HG03025 (cell line): ENCODE measurements at regions not wholly inside any gene's neighbourhood (a gene's known extent, or its start where the extent isn't known, plus 50 kb on each side); places are given as distances from the start of the nearest gene placed in this dataset.
"Not testable (repeated sequence)": the region's sequence is repeated elsewhere in the genome, so short reads cannot be mapped to it uniquely, and the experiment has no call there.

Source experiments
- ATAC-seq: cut with Tn5 transposase; IDR thresholded peaks from one replicate; pipeline ENCODE4 v1.9.1; 2021; ENCODE audit warnings: mild to moderate bottlenecking, moderate library complexity; ENCODE audit not compliant: unreplicated experiment, low FRiP score

DNA sequence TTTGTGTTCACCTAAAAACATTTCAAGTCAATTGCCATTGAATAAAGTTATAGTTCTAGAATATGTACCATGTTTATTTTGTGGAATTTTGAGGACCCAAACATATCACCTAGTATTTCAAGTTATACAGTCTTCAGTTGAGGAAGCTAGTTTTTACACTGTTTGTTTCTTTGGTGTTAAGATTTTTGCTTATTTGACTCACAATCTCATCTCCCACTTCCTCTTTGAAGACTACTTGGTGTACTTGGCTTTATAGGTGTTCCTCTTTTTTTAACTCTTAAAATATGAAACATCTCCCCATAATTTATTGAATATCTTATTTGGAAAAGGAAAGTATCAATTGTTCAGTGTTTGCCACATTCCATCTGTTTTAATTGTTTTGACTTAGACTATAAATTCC, 675.4 kb downstream of the RAPGEF2 start:
- ATAC-seq: no peak

DNA sequence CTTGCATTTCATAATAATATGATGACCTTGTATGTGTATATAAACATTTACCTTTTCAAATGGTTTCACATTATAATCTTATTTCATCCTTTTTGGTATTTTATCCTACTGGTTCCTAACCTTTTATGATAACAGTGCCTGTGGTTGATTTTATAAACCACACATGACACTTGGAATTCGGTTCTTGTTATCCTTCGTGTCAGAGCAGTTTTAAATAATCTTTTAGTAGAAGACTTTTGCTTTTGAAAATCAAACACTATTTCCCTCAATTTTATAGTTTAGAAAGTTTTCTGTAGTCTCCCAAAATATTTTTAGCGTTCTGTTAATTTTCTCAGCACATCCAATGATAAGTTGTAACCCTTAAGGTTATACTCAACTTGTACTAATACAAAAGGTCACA, 676.8 kb downstream of the RAPGEF2 start:
- no peak for ATAC-seq

DNA sequence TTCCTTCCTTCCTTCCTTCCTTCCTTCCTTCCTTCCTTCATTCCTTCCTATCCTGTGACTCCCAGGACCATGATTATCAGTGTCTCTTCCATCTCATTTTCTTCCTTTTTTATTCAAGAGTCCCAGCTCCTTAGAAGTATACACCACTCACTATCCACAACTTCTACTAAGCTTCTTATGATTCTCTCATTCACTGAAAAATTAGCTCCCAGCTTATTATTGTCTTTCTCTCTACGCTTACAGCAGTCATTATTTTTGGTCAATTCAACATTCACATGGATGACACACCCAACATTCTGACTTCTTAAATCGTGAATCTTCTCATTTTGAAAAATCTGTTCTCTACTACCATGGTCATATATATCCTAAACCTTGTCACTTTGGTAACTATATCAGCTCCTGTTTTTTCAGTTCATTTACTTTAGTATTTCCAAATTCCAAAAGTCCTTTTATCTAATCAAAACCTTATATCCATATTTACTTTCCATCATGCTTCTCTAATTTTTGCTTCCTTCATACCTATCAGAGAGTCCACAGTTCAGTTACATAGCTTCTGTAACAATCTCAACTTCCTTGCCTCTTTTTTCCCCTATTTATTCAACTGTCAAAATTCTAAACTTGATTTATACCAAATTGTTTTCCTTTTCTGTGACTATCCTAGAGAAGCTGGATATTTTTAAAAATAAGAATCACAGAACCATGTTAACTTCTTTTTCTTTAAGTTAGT, 677.5 kb downstream of the RAPGEF2 start:
- ATAC-seq: no peak

DNA sequence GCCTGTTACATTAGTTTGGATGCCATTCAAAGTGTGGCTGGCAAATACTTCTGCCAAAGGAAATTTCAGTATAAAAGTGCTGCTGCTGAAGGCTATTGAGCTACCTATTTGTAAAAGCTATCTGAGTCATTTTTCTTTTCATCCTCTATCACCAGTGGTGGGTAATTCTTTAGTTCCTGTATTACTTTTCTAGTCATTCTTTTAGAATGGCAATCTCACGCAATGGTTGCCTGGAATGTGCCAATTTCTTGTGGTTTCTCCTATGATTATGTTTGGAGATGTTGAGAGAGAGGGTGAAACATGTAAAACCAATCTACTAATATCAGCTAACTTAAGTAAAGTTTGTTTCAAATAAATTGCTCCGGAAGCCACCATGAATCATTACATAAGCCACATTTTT, 685.0 kb downstream of the RAPGEF2 start:
- no peak for ATAC-seq

DNA sequence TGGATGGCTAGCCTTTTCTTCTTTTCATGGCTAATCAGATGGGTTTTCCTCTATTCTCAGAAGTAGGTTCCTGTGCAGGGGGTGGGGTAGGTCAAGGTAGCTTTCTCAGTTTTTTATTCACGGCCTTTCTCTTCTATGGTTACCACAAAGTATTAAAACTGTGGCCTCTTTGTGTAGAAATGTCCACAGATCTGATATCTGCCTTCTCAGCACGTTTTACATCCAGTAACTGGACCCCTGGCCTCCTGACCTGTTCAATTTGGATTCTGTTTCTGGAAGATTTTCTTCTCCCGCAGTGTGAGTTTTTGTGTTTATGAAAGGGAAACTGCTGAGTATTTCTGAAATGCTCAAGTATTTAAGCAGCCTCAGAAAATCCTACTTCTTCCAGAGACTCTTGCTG, 688.5 kb downstream of the RAPGEF2 start:
- ATAC-seq: no peak

DNA sequence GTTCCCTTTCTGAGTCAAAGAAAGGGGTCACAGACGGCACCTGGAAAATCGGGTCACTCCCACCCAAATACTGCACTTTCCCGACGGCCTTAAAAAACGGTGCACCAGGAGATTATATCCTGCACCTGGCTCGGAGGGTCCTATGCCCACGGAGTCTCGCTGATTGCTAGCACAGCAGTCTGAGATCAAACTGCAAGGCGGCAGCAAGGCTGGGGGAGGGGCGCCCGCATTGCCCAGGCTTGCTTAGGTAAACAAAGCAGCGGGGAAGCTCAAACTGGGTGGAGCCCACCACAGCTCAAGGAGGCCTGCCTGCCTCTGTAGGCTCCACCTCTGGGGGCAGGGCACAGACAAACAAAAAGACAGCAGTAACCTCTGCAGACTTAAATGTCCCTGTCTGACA, 701.7 kb downstream of the RAPGEF2 start:
- not testable (repeated sequence) for ATAC-seq

DNA sequence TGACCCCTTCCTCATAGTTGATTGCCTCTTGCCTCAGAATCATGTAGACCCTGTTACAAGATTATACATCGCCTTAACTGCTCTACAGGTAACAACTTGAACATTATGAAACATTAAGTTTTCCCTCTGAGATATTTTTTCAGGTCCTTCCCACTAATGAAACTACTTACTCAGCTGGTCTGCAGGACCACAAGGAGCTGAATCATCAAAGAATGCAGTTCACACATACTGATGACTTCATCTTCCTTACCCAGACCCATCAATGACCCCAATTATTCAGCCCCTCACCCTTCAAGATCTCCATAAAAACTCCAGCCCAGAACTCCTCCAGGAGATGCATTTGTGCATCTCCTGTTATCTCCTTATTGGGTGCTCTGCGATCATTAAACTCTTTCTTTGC, 720.9 kb downstream of the RAPGEF2 start:
- ATAC-seq: no peak

DNA sequence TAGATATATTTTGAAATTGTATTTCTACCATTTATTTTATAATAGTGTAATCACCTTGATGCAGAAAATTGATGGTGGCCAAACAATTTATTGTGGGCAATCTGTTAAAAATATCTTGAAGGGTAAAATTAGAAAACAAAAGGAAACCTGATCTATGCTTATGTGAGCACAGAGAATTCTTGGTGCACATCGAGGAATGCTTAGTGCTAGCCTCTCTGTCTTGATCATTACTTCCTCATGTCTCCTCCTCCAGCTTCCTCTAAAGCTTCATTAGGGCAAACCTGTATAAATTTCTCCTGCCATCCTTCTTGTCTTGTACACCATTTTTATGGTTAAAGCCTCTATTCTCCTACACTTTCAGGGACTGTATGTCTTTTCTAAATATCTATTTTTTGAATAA, 725.8 kb downstream of the RAPGEF2 start:
- ATAC-seq: no peak

DNA sequence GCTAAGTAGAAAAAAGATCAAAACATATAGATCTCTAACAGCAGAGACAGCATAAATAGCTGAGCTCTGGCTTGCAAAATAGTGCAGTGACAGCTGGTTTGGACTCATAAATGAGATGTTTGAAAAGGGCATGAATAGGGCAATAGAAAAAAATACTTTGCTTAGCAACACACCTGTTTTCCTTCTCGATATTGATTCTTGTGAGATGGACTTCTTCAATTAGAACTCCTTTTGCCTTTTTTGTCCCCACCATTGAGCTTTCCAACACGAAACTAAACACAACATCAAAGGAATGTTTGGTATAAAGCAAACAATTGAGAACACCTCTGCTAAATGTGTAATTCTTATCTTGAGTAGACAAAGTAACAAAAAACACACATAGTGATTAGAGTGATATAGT, 726.3 kb downstream of the RAPGEF2 start:
- ATAC-seq: no peak

DNA sequence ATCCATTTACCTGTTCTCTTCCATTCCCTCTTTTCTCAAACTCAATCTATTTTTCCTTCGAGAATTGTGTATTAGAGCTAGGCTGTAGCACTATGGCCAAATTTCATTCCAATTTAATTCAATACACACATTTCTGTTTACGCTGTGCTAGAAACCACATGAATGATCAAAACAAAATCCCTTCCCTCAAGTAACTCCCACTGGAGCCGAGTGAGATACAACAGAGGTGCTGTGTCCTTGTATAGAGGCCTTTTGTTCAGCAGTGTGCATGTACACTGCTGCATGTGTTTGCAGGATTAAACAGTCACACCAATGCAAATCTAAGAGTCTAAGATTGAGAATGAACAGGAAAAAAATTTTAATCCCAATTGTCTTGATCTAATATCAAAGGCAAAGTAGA, 734.2 kb downstream of the RAPGEF2 start:
- no peak for ATAC-seq

DNA sequence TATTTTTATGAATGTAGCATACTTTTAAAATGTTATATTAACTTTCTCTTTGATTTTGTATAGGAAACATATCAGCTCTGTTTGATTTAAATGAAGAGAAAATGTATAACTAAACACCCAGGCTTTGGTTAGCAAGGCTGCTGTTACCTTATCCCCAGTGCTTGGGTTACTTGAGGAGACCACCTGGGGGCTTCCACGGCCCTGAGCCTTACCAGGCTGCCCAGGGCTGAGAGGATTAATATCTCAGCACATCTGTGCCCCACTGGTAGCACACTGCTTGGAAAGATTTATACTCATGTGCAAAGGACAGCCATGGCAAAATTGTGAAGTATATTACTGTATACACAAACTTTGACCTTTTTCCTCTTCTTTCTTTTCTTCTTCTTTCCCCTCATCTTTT, 752.9 kb downstream of the RAPGEF2 start:
- ATAC-seq: no peak

DNA sequence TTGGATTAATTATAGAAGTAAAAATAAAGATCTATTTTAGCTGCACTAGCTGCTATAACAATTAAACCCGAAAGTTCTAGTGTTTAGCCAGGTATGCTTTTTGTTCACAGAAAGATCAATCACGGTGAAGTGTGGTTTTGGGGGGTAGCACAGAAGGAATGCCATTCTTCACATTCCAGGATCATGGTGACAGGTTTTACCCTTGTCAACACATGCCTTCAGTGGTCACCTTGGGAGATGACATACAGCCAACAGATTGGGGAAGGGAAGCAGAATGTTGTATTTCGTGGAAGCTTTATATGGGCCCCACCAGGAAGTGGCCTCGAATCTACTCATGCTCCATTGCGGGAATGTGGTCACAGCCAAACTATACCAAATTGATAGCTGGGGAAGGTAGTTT, 753.6 kb downstream of the RAPGEF2 start:
- ATAC-seq: no peak

DNA sequence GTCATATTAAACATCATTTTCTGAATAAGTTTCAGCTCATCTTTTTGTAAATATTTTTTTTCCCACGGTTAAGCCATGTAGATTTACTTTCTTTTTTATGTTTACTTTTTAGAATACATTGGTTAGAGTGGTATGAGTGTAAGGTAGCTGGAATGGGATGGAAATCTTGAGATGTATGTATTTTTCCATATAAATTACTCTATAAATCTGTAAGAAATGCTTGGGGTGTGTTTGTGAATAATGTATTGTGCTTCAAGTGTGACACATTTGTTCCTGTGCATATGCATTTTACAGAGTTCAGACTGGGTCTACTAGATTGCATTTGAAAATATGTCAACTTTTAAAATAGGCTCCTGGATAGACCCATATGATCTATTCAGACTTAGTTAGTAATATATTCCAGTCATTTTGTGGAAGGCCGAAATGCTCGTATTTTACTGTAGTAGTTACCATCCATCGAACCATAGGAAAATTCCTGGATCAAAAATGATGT, 756.8 kb downstream of the RAPGEF2 start:
- no peak for ATAC-seq

DNA sequence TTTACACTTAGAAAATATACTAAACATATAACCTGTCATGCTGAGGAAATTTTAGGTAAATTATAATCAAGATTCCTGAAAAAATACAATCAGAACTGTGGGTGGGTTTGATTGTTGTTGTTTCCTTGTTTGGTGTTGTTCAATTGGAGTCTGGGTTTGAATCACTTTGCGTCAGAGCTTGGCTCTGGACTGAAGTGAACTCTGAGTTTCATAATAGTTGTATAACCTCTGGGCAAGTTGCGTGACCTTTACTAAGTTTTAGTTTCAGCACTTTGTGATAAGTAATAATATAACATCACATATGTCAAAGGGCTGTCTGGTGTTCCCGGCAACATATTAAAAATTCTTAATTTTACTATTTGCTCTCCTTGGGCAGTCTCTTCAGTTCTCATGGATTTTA, 758.1 kb downstream of the RAPGEF2 start:
- ATAC-seq: no peak

DNA sequence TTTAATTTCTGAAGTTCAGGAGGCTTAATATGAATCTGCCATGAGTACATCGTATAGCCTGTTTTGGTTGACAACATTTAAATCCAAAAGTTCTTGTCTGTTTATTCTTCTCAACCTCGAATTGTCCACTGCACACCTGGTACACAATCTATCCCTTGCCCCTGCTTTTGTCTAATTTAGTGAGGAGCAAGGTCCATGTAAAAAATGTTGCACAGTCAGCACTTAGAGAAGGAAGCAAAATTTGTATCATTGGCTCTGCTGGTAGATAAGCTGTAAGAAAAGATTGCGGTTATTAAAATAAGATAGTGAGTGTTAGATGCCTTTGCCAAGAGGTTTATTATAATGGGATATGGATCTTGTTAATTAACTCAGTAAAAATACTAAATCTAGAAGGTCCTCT, 761.5 kb downstream of the RAPGEF2 start:
- no peak for ATAC-seq

DNA sequence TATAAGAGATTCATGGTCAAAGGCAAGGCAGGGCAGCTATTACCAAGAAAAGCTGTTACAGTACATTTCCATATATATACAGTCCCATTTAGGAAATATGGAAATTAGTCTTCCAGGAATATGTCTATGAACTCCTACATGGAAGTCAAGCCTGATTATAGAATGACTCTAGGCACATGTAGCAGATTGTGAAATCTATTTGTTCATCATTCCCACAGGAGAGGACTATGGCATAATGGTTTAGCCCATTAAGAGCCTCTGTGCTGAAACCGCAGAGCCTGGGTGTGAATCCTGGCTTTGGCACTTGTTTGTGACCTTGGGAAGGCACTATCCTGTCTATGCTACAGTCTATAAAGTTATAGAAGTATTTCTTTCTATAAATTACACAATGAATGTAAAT, 764.8 kb downstream of the RAPGEF2 start:
- ATAC-seq: no peak

DNA sequence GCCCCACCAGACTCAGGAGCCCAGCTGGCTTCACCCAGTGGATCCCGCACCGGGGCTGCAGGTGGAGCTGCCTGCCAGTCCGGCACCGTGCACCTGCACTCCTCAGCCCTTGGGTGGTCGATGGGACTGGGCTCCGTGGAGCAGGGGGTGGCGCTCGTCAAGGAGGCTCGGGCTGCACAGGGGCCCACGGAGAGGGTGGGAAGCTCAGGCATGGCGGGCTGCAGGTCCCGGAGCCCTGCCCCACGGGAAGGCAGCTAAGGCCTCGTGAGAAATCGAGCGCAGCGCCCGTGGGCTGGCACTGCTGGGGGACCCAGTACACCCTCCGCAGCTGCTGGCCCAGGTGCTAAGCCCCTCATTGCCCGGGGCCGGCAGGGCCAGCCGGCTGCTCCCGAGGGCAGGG, 766.1 kb downstream of the RAPGEF2 start:
- ATAC-seq: not testable (repeated sequence)

DNA sequence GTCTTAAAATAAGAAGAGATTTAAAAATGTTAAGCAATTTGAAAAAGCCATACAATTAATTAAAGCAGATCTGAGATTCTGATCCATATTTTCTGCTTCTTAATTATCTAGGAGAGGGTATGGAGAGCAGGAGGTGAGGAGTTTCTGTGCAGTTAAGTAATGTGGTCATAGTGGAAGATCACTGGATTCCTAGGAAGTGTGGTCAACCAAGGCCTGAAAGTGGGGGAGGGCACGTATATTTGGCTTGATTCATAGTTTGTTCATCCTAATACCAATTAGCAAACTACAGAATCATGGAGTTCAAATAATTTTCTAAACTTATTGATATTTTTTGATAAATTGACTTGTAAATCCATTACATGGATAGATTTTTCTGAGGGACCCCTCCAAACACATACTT, 768.3 kb downstream of the RAPGEF2 start:
- ATAC-seq: no peak

DNA sequence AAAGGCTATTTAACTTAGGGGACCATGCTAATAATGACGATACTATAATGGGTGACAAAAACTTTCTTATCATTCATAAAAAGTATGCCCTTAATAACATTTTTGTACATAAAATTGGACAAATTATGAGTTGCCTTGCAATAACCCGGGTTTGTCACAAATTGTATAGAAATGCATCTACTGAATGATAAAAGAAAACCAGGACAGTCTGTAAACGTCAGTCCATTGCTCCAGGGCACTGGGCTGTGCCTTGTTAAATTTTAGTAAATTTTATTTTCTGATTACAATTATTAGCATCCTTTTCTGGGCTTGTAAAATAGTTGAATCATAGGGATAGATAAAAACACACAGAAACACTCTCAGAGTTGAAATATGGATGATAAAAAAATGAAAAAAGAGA, 778.3 kb downstream of the RAPGEF2 start:
- ATAC-seq: no peak

DNA sequence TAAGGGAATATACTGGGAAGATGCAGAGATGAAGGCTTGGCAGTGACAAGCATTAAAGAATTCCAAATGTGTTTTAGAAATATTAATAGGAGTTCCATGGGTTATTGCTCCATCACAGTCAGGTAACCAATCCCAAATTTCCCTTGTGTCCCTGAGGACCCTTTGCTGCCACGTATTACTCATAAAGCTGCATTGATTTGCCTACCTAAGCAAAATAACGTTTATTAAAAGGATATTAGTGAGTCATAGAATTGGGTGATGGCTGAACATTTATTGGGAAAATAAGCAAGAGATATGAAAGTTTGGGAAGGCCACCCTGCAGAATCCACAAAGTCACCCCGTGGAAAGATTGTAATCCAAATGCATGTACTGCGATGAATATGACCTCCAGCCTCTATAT, 782.1 kb downstream of the RAPGEF2 start:
- ATAC-seq: no peak

DNA sequence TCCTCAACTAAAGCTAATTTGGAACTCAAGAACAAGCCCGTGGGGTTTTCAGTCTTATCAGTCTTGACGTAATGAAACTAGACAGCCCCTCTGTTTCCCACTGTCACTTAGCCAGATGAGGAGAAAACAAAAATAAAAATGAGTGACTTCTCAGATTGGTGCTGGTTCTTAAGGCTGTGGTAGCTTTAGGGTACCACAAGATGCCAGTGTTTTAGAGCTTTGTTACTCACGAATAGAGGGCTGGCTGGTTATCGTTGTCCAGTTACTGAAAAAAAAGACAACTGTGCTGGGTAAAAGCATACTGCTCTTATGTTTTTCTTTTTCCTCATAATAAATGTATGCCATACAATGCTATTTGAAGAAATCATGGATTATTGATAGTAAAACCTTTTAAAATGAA, 796.7 kb downstream of the RAPGEF2 start:
- no peak for ATAC-seq

DNA sequence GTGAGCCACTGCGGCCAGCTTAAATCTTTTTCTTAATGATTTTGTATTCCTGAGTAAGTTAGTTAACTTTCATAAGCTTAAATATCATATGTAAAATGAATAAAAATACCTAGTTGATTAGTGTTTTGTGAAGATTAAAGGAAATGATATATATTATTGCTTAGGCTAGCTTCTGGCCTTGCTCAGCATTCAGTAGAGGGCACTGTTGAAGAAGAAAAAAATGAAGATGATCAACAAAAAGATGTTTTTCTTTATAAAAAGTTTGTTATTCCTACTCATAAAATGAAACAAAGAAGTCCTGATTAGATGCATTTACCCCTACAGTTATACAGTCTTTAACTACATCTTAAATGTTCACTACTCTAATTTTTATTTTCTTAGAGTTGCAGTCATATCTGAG, 797.7 kb downstream of the RAPGEF2 start:
- no peak for ATAC-seq

DNA sequence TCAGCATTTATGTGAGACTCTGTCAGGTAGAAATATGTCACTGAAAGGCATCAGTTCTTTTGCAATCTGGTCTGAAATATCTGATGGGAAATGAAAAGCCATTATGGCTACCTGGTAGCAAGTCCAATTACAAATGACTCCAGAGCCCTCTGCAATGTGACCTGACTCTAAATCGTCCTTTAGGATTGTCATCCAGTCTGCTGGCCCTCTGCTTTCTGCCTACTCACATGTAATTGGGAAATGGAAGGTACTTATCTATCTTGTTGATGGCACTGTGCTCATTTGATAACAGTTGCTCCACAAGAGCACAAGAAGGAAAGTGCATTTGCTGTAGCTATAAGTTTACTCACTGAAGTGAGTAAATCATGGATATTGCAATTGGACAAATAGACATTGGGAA, 799.8 kb downstream of the RAPGEF2 start:
- ATAC-seq: no peak
